ENCODE measurements at regions not wholly inside any gene's neighbourhood (a gene's known extent, or its start where the extent isn't known, plus 50 kb on each side); places are given as distances from the start of the nearest gene placed in this dataset.

DNA sequence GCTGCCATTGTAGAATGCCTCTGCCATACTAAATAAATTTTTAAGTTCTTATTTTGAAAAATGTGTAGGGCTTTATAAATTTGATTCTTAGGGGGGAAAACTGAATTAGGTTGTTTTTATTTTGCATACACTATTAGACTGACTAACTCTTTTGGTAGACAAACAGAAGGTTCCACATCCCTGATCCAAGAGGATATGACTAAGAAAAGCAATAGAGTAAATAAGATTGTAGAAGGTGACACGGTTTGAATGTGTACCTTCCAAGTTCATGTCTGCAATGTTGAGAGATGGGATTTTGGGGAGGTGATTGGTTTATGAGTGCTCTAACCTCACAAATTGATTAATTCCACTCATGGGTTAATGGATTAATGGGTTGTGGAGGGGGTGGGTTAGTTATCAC, 127.9 kb downstream of the GLUL start:
- Histone ChIP-seq H3K4me3 (no peak overlapping the region), H3K36me3 (no peaks in the 10 kb centered on the region), H3K9me3 (no peaks in the 10 kb centered on the region), H3K27ac (no peak overlapping the region), H3K4me1 (peaks cover 11% of the 10 kb centered on the region), H3K27me3 (no peaks in the 10 kb centered on the region)
- 75% methylated on average over 1 of the region's 1 CpG for WGBS
- no peak for DNase-seq (ENCODE audit: low spot score in 2 of 2)
- TF ChIP-seq, protein P1, sequence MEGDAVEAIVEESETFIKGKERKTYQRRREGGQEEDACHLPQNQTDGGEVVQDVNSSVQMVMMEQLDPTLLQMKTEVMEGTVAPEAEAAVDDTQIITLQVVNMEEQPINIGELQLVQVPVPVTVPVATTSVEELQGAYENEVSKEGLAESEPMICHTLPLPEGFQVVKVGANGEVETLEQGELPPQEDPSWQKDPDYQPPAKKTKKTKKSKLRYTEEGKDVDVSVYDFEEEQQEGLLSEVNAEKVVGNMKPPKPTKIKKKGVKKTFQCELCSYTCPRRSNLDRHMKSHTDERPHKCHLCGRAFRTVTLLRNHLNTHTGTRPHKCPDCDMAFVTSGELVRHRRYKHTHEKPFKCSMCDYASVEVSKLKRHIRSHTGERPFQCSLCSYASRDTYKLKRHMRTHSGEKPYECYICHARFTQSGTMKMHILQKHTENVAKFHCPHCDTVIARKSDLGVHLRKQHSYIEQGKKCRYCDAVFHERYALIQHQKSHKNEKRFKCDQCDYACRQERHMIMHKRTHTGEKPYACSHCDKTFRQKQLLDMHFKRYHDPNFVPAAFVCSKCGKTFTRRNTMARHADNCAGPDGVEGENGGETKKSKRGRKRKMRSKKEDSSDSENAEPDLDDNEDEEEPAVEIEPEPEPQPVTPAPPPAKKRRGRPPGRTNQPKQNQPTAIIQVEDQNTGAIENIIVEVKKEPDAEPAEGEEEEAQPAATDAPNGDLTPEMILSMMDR (IDR thresholded peaks at IDR 0.05) = no peak

DNA sequence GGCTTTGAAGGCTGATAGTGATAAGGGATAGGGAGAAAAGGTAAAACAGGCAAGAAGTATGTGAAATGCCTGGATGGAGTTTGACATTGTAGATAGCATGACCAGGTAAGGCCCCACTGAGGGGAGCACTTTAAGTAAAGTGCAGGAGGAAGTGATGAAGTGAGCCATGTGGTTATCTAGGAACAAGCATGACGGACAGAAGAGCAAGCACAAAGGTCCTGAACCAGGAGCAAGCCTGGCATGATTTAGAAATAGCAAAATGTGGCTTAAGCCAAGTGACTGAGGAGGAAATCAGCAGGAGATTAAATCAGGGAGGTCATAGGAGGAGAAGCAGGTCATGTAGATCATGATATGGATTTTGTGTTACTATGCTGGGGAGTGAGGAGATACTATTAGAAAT, 129.2 kb downstream of the GLUL start:
- Histone ChIP-seq H3K4me3 (no peak overlapping the region), H3K36me3 (no peaks in the 10 kb centered on the region), H3K27me3 (no peaks in the 10 kb centered on the region), H3K27ac (no peak overlapping the region), H3K9me3 (no peaks in the 10 kb centered on the region), H3K4me1 (peaks cover 11% of the 10 kb centered on the region)
- DNase-seq (ENCODE audit: low spot score in 2 of 2) = no peak
- WGBS = 74% methylated on average over 1 of the region's 1 CpG
- TF ChIP-seq POLR2AphosphoS5 (IDR thresholded peaks at IDR 0.05) (no peak), EP300 (IDR thresholded peaks at IDR 0.05) (no peak), POLR2A (IDR thresholded peaks at IDR 0.05) (no peak)
- TF ChIP-seq, protein P1 (IDR thresholded peaks at IDR 0.05) = no peak

- Histone ChIP-seq H3K4me1 (peaks cover 11% of the 10 kb centered on the region), H3K4me3 (no peak overlapping the region), H3K27me3 (no peaks in the 10 kb centered on the region), H3K27ac (no peak overlapping the region), H3K9me3 (no peaks in the 10 kb centered on the region), H3K36me3 (no peaks in the 10 kb centered on the region)
- TF ChIP-seq POLR2A (IDR thresholded peaks at IDR 0.05) (no peak), POLR2AphosphoS5 (IDR thresholded peaks at IDR 0.05) (no peak)
- TF ChIP-seq, protein P1 (IDR thresholded peaks at IDR 0.05) = no peak
- DNase-seq (ENCODE audit: low spot score in 2 of 2) = no peak
- 87% methylated on average over 1 of the region's 1 CpG for WGBS
Observed at GRCh38 chr1:182261655-182262054, 129.9 kb downstream of the GLUL start.

DNA sequence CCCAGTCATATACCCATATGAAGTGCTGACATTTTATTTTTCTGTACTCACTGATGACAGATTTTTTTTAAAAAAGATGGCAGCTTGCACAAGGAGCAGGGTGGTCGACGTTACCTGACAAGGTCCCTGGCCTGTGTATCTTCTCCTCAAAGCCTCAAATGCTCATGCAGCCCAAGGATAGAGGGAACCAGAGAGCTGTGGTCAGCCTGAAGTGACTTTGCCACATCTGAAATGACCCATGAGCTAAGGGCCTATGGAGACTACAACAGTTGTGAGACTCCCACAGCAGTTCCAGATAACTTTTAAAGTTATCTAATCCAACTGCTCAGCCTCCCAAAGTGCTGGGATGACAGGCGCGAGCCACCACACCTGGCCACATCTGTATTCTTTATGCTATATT, 131.1 kb downstream of the GLUL start:
- 80% methylated on average over 4 of the region's 4 CpGs for WGBS
- DNase-seq (ENCODE audit: low spot score in 2 of 2) = no peak
- no peak overlapping the region for H3K4me3 ChIP-seq
- no peaks in the 10 kb centered on the region for H3K9me3 ChIP-seq
- TF ChIP-seq, protein P1 (IDR thresholded peaks at IDR 0.05) = no peak
- TF ChIP-seq EP300 (IDR thresholded peaks at IDR 0.05) = no peak
- no peak for TF ChIP-seq POLR2A (IDR thresholded peaks at IDR 0.05)
- no peak for TF ChIP-seq POLR2AphosphoS5 (IDR thresholded peaks at IDR 0.05)
- H3K27ac ChIP-seq = no peak overlapping the region
- H3K27me3 ChIP-seq = no peaks in the 10 kb centered on the region
- no peaks in the 10 kb centered on the region for H3K36me3 ChIP-seq
- H3K4me1 ChIP-seq = peaks cover 11% of the 10 kb centered on the region

GRCh38 chr1:182259968-182260367, 131.6 kb downstream of the GLUL start:
- Histone ChIP-seq H3K9me3 (no peaks in the 10 kb centered on the region), H3K27ac (peak overlapping the region; percentile 42), H3K27me3 (no peaks in the 10 kb centered on the region), H3K36me3 (no peaks in the 10 kb centered on the region), H3K4me1 (peaks cover 11% of the 10 kb centered on the region), H3K4me3 (no peak overlapping the region)
- TF ChIP-seq, protein P1 (IDR thresholded peaks at IDR 0.05) = no peak
- TF ChIP-seq POLR2A (IDR thresholded peaks at IDR 0.05) (no peak), POLR2AphosphoS5 (IDR thresholded peaks at IDR 0.05) (no peak), EP300 (IDR thresholded peaks at IDR 0.05) (no peak)
- no peak for DNase-seq (ENCODE audit: low spot score in 2 of 2)
- WGBS = 74% methylated on average over 2 of the region's 2 CpGs
